ENCODE measurements at regions not wholly inside any gene's neighbourhood (a gene's known extent, or its start where the extent isn't known, plus 50 kb on each side); places are given as distances from the start of the nearest gene placed in this dataset.
"Not testable (repeated sequence)": the region's sequence is repeated elsewhere in the genome, so short reads cannot be mapped to it uniquely, and the experiment has no call there.

GRCh38 chr2:212794471-212794870, 255.9 kb upstream of the ERBB4 start:
- no peak for DNase-seq (ENCODE audit: extremely low spot score)
- TF ChIP-seq CTCF (IDR thresholded peaks at IDR 0.05; ENCODE audit: control extremely low read depth, extremely low read depth, low read depth, missing control alignments), result no peak
- ChIA-PET CTCF (interaction anchor here (1.6 to 6.0 kb wide), 3 partner anchors 17 to 73 kb away, joined by 3 to 26 read pairs (median 3); no protein-coding TSS in a partner anchor), POLR2A (no interaction called here)

GRCh38 chr2:212791569-212791968, 253.0 kb upstream of the ERBB4 start:
- ChIA-PET POLR2A (no interaction called here), CTCF (no interaction called here)
- TF ChIP-seq CTCF (IDR thresholded peaks at IDR 0.05; ENCODE audit: control extremely low read depth, extremely low read depth, low read depth, missing control alignments), result no peak
- DNase-seq (ENCODE audit: extremely low spot score), result no peak

GRCh38 chr2:212786088-212786487, 247.5 kb upstream of the ERBB4 start:
- DNase-seq (ENCODE audit: extremely low spot score); POLR2A ChIA-PET: not testable (repeated sequence)
- CTCF ChIA-PET, result interaction anchor here (1.6 kb wide), 1 partner anchor 8 kb away, joined by 7 read pairs; no protein-coding TSS in a partner anchor

GRCh38 chr2:212777020-212777491, 238.5 kb upstream of the ERBB4 start:
- ChIA-PET POLR2A (no interaction called here), CTCF (interaction anchor here (0.7 to 5.4 kb wide), 21 partner anchors 9 to 468 kb away, joined by 3 to 26 read pairs (median 4); no protein-coding TSS in a partner anchor)
- peak; percentile 39 for TF ChIP-seq CTCF (IDR thresholded peaks at IDR 0.05; ENCODE audit: control extremely low read depth, extremely low read depth, low read depth, missing control alignments)
- peak; percentile 25 for DNase-seq (ENCODE audit: extremely low spot score)

- POLR2A ChIA-PET, result no interaction called here
- CTCF ChIA-PET, result interaction anchor here (0.6 to 1.9 kb wide), 7 partner anchors 8 to 380 kb away, joined by 3 to 6 read pairs (median 3); no protein-coding TSS in a partner anchor
- DNase-seq (ENCODE audit: extremely low spot score), result no peak
- TF ChIP-seq CTCF (IDR thresholded peaks at IDR 0.05; ENCODE audit: control extremely low read depth, extremely low read depth, low read depth, missing control alignments), result no peak
Measured at GRCh38 chr2:212773808-212774339, 235.3 kb upstream of the ERBB4 start.

GRCh38 chr2:212770240-212770639, 231.6 kb upstream of the ERBB4 start:
- ChIA-PET CTCF (interaction anchor here (0.8 kb wide), 1 partner anchor 8 kb away, joined by 3 read pairs; no protein-coding TSS in a partner anchor), POLR2A (no interaction called here)
- no peak for DNase-seq (ENCODE audit: extremely low spot score)
- no peak for TF ChIP-seq CTCF (IDR thresholded peaks at IDR 0.05; ENCODE audit: control extremely low read depth, extremely low read depth, low read depth, missing control alignments)

- DNase-seq (ENCODE audit: extremely low spot score), result no peak
- POLR2A ChIA-PET, result no interaction called here
- TF ChIP-seq CTCF (IDR thresholded peaks at IDR 0.05; ENCODE audit: control extremely low read depth, extremely low read depth, low read depth, missing control alignments), result no peak
- CTCF ChIA-PET, result interaction anchor here (1.4 kb wide), 1 partner anchor 11 kb away, joined by 5 read pairs; no protein-coding TSS in a partner anchor
Measured at GRCh38 chr2:212766921-212767320, 228.3 kb upstream of the ERBB4 start.
